Dedifferentiated amniotic fluid mesenchymal stem cell (primary cell): ENCODE measurements at regions not wholly inside any gene's neighbourhood (a gene's known extent, or its start where the extent isn't known, plus 50 kb on each side); places are given as distances from the start of the nearest gene placed in this dataset.

Experiments
- DNase-seq: peaks from one replicate; pipeline ENCODE4 v3.0.0-alpha.2; 2016; ENCODE audit errors: extremely low spot score

DNA sequence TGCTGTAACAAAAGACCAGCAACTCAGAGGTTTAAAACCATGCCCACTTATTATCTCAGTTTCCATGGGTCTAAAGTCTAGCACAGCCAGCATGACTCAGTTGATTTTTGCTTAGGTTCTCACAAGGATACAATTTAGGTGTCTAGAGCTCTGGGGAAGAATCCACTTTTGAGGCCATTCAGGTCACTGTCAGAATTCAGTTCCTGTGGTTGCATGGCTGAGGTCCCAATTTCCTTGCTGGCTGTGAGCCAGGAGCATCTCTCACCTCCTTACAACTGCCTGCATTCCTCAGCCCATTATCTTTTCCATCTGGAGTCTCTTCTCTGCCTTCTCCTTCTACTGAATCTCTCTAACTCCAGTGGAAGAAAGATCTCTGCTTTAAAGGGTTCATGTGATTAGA, 240.5 kb upstream of the CFAP20DC start:
- no peak for DNase-seq

DNA sequence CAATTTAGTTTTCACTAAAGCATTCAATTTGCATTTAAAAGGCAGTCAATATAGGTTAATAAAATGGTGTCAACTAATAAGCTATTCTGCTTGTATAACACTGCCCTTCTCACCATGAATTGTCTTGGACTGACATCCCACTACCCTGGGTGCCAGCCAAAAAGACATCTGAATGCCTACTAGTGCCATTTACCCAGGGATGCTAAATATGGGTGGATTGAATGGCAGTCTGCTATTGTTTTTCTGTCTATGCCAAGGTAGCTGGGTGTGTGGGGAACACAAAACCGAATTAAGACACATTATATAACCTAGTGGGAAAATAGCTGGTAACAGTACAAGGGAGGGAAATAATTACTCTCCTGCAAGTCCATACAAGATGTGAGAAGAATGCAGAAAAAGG, 240.0 kb upstream of the CFAP20DC start:
- no peak for DNase-seq

DNA sequence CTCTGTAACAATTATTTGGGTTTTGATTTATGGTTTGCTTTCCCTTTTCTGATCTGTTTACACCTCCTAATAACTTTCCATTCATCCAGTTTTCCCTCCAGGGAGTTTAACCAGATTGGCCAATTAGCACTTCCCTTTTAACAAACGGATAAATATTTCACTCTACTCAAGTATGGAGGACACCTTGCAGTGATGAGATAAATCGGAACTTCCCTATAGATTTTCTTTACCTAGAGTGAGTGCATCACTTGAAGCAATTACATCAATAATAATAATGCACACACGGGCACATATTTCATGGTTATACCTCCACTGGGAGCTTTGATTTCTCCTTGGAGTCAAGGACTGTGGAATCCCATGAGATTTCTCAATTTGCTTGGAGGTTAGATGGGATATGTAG, 239.1 kb upstream of the CFAP20DC start:
- DNase-seq, result no peak

DNA sequence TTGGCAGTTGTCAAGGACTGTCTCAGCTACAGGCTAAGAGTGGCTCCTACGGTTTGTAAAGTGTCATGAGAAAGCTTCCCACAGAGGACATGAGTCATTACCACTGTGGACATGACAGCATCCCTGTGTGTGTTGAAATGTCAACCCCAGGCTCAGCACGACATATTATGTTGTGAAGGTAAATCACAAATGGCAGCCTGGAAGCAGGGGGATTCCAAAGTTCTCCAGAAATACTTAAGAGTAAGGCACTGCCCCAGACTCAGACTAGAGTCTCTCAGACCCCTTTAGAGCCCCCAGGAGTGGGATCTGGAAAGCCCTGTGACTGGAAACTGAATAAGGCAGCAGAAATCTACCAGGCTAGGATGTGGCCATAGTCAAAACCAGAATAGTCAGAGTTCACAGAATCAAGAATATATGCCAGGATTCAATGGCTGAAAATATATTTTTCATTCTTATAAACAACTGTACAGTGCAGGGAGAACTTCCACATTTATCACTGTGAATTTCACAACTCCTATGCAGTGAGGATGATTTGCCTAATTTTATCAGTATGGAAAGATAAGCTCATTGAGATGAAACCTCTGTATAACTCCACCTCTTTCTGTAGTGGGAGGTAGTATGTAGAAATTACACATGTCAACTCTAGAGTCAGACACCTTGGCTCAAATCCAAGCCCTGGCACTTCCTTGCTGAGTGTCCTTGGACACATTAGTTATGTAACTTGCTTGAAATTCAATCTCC, 237.1 kb upstream of the CFAP20DC start:
- no peak for DNase-seq

DNA sequence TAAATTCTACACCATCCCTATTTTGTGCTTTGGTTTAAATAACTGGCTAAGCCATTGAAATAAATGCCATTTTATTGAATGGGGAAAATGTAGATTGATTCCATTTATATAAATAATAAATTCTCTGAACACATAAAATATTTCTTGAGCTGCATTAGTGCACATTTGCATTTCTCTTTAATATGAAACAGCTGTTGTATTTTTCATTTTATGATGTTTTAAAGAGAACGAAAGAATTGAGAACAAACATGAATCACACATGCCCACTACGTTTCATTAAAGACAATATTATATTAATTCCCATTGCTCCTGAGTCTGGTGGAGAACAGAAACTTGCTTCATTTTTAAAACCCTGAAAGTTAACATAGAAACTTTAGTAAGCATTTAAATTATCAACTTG, 235.7 kb upstream of the CFAP20DC start:
- no peak for DNase-seq

DNA sequence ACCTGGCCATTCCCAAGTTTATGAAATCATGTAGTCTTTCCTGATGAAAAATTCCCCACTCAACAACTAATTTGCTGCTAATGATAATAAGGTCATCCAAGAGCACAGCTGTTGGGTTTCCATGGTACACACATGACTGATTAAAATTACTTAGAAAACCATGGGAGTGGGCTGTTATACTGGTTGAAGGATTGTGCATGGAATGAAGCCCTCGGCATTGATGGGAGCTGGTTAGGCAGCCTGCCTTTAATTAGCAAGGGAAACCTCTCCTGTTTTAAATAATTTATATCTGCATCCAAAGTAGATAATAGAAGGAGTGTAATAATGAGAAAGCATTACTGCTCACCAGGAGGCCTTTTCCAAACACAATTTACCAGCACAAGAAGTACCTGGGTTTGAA, 235.1 kb upstream of the CFAP20DC start:
- no peak for DNase-seq

DNA sequence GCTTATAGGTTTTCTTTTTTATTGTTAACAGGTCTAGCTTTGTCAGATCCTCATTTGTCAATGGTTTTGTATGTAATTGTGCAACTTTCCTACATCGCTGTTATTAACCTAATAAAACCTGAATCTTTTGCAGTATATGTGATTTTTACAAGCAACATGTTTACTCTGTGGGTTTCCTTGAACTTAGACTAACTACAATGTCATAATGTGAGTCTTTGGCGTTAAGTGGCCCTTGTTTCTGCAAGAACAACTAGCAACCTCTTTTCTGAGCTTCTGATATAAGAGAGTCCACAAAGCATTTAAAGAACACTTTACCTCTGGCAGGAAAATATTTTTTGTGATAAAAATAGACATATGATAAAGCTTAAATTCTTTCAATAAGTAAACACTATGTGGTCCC, 230.3 kb upstream of the CFAP20DC start:
- DNase-seq, result no peak

DNA sequence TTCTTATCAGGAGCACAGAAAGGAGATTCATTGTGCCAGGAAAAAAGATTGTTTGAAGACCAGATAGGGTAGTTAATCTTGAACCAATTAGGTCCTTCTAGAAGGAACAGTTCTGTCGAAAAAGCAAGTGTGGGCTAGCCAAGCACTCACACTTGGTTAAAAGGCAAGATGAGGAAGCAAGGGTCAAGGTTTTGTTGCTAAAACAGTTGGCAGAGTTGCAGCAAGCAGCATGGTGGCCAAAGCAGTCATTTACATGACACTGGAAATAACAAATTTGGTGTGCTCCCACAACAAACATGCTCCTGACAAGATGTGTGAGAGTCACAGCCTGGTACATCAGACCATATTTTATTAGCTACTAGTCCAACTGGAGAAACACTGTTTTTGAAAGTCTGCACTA, 228.0 kb upstream of the CFAP20DC start:
- DNase-seq, result no peak

DNA sequence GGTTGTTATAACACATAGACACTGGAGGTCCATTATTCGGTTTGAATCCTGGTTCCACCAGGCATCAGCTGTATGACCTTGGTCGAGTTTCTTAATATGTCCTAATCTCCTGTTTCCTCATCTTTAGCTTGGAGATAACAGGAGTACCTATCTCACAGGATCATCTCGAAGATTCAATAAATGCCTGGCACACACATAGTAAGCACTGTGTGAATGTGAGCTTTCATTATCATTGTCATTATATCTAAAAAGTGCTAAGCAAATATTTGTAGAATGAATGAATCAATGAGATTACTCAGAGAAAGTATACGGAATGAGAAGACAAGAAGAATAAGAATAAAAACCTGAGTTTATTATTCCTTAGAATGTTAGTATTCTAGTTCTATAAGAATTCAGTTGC, 227.4 kb upstream of the CFAP20DC start:
- no peak for DNase-seq

DNA sequence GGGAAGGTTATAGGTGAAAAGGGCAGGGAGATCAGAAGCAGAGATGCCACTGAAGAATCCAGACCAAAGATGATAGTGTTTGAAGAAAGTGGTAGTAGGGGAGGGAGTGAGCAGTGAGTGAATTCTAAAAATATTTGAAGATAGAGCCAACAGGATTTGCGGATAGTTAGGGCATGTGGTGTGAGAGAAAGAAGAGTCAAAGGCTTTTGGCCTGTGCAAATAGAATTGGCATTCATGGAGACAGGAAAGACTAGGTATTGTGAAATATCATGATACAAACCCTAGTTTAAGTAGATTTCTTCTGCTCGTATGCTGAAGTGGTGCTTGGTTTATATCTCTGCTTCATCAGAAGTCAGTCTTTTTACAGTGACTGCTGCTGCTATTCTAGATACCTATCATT, 224.2 kb upstream of the CFAP20DC start:
- no peak for DNase-seq

DNA sequence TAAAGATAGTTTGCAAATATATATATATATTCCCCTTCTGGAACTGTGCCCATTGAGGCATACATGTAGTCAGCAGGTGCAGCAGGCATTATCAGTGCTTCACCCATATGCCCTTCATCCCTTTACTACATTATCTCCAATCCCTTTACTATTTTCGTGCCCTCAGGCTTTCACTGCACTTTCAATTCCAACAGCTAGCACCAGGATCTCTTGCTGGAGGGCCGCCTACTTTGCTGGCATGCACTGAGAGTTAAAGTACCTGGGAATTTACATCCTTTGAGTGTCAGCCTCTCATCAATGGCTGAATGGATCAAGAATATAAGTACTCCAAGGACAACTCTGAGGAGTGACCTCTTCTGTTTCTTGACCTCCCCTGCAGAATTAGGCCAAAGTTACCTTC, 222.1 kb upstream of the CFAP20DC start:
- no peak for DNase-seq

DNA sequence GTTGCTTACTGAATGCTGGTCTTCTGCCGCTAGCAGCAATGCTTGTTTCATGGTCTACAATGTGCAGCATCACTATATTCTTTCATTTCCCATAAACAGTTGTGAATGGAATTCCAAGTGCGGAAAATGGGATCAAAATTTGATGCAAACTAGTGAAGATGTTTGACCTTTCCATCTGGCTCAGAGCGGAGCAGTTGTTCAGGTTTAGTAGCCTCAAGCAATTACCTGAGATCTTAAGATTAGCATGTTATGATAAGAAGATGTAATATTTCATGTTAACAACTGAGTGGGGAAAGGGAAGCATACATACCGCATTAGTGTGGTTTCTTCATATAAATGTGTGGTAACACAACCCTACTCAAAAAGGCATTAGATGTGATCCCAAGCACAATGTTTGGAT, 221.1 kb upstream of the CFAP20DC start:
- no peak for DNase-seq

DNA sequence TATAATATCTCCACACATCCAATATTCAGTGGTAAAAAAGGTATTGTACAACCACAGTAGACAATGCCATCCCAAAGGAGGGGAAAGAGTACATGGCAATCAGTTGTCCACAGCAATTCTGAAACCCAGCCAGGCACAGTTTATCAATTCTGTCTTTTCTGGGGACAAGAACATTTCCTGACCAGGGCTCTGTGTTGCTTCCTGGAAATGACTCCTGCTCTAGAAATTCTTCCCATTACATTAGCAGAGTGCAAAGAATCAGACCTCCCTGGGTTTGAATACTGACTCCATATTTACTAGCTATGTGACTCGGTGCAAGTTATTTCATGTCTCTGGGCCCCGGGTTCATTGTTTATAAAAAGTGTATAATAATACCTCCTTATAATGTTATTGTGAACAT, 220.4 kb upstream of the CFAP20DC start:
- no peak for DNase-seq

DNA sequence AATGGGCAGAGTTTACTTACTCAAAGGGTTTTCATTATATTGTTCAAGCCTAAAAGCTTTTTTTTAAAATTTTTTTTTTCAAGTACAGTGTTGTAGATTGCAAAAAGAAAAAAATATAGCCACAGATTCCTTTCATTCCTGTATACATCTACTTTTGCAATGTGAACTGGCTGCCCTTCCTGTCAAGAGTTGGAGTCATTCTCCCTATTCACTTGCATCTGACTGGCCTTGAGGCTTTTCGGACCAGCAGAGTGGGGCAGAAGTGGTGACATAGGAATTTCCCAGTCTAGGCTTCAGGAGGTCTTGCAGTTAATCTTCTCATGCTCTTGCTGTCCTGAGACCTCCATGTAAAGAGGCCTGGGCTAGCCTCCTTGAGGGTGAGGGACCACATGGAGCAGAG, 218.3 kb upstream of the CFAP20DC start:
- DNase-seq, result no peak

DNA sequence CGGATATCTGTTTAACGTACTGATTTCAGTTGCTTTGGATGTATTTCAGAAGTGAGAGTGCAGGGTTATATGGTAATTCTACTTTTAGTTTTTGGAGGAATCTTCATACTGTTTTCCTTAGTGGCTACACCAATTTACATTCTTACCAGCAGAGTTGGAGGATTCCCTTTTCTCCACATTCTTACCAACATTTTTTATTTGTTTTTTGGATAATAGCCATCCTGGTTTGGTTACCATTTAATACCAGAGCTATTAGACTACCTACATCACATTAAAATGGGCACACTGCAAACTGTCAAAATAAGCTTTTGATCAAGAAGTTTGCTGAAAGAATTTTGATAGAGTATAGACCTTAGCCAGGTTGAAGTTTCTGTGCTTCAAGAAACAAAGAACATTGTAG, 217.2 kb upstream of the CFAP20DC start:
- DNase-seq, result no peak

DNA sequence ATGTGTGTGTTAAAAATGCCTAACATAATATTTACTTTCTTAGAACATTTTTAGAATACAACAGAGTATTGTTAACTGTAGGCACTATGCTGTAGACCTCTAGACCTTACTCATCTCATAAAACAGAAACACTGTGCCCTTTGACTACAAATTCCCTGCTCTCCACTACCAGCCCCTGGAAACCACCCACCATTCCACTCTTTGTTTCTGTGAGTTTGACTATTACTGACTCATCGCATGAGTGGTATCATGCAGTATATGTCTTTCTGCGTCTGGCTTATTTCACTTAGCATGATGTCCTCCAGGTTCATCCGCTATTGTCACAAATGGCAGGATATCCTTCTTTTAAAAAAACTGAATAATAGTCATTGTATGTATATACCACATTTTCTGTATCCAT, 216.7 kb upstream of the CFAP20DC start:
- DNase-seq, result no peak

DNA sequence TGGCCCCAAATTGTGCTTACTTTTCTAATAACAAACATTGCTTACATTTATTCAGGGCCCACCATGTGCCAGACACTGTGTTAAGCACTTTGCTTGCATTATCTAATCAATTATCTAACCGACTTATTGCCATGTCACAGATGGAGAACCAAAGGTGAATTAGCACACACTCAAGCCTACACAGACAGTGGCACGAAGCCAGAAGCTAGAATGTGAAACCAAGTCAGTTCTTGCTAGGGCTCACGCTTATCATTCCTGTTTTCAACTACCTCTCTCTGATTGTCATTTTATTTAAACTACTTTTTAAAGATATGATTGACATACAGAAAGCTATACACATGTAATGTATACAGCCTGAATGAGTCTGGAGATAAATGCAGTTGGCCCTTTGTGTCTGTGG, 215.7 kb upstream of the CFAP20DC start:
- no peak for DNase-seq

DNA sequence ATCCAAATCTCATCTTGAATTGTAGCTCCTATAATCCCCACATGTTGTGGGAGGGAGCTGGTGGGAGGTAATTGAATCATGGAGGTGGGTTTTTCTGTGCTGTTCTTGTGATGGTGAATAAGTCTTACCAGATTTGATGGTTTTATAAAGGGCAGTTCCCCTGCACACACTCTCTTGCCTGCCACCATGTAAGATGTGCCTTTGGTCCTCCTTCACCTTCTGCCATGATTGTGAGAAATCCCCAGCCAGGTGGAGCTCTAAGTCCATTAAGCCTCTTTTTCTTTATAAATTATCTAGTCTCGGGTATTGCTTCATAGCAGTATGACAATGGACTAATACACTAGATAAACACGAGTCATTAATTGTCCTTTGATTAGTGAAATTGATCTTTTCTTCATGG, 214.5 kb upstream of the CFAP20DC start:
- no peak for DNase-seq

DNA sequence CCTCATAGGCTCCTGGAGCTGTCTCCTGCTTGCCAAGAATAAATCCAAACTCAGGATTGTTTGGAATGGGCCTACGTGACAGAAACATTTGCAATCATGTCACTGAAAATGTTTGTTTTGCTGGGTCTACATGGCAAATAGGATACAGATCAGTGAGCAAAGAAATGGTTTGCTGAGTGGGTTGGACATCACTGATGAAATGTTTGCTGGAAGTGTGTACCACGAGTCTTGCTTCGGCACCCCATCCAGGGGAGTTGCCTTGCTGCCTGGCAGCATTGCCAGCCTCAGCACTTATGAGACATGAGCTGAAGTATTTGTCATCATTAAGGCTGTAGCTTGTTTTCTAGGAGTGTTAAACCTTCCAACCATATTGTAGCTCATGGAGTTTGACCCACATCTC, 213.3 kb upstream of the CFAP20DC start:
- no peak for DNase-seq

DNA sequence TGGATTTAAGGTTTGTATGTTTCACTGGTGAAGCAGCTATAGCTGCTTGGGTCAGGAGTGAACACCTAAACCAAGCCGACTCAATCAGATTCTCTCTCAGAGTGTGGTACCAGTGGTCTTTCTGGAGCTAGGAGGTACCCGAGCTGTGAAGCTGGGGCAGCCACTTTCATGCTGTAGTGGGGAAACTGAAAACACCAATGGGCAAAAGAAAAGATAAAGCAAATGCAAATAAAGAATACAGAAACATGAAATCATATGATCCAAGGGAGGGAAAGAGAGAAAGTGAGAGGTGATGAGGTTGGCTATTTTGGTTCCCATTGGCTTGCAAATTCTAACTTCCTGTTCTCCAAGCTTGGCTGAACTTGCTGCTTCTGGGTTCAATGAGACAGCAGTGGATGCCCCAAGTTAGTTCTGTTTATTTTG, 212.3 kb upstream of the CFAP20DC start:
- DNase-seq, result no peak

DNA sequence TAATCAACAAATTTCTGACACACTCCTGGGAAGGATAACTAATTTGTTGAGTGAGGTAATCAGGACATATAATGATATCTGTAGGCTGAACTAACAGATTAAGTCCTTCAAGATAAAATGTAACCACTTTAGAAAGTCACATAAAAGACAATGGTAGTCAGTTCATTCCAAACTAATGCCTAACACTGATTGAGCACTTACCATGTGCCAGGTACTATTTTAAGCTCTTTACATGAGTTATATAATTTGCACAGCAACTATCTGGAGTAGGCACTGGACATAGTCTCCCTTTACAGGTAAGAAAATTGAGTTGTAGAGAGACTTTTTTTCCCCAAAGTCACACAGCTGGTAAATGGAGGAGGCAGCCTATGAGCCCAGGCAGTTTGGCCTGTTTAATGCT, 211.2 kb upstream of the CFAP20DC start:
- no peak for DNase-seq

DNA sequence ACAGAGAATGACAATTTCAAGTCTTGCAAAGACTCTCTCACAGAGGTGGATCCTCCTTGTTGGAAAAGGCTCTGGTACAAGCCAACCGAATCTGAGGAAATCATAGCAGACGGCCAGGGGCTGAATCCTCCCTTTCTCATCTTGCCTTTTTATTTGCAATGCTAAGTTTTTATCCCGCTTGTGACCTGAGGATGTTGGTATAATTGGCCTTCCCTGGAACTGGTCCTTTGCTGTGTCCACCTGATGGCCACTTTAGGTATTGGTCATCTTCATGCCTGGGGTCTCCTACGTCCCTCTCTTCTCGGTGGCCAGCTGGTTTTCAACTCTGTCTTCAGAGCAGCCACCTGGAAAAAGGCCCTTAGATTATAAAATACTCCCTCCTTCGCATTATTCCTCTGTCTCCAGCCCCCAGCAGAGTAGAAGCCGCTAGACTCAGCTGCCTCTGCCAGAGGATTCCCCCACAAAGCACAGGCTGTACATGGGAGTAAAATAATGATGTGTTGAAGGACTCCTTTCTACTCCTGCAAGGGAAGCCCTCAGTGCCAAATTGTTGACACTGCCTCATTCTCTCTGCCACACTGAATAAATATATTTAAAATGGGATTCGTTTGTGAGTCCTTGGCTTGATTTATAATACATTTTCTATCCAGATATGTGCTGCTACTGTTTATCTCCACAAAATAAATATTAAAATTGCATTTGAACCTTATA, 208.9 kb upstream of the CFAP20DC start:
- no peak for DNase-seq

DNA sequence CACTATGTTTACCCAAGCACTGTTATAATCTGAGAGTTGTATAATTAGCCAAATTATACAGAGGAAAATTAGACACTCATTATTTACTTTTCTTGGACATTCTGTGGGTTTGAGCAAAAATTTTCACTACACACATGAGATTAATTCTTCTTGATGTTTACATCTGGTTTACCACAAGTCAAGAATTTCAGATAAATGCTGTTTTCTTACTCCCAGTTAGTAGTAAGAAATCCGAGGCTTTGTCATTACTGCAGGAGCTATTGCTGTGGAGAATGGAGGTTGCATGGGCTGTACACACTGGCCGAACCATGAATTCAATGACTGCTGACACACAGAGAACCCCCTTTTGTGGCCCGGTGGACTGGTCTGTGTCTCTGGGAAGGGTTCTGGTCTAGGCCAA, 207.7 kb upstream of the CFAP20DC start:
- DNase-seq, result no peak

DNA sequence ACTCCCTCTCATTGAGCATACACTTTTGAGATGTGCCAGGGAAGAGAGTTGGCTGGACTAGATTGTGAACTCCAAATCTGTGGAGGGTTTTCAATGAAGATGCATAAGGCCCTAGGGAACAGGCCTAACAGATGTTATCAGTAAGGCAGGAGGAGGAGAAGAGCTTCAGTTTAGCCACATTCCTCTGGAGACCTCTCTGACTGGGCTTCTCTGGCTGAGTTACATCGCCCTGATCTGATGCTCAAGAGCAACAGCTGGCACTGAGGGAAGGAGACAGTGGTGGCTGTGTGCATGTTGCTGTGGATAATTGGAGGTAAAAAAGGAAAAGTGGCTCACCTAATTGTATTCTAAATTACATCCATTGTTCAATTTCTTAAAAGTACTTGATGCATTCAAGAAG, 206.4 kb upstream of the CFAP20DC start:
- DNase-seq, result no peak
